GOT3 (cell line): ENCODE measurements at regions not wholly inside any gene's neighbourhood (a gene's known extent, or its start where the extent isn't known, plus 50 kb on each side); places are given as distances from the start of the nearest gene placed in this dataset.
"Not testable (repeated sequence)": the region's sequence is repeated elsewhere in the genome, so short reads cannot be mapped to it uniquely, and the experiment has no call there.

Experiments used
- DNase-seq: peaks from one replicate; lab custom pipeline; 2025; ENCODE audit warnings: mixed read lengths; lab: John Stamatoyannopoulos, UW

- no peak for DNase-seq
These were observed 118.2 kb upstream of the C7orf33 start for GRCh38 chr7:148472406-148472805.

GRCh38 chr7:148473703-148474480, 116.7 kb upstream of the C7orf33 start:
- DNase-seq: no peak

GRCh38 chr7:148474481-148475025, 116.0 kb upstream of the C7orf33 start:
- no peak for DNase-seq

GRCh38 chr7:148478551-148478950, 112.0 kb upstream of the C7orf33 start:
- DNase-seq: no peak

- DNase-seq: no peak
These were observed 110.0 kb upstream of the C7orf33 start for GRCh38 chr7:148480479-148481146.

GRCh38 chr7:148481147-148481526, 109.4 kb upstream of the C7orf33 start:
- DNase-seq: no peak

GRCh38 chr7:148481971-148482626, 108.5 kb upstream of the C7orf33 start:
- DNase-seq: no peak

GRCh38 chr7:148483515-148484308, 106.9 kb upstream of the C7orf33 start:
- no peak for DNase-seq

GRCh38 chr7:148484486-148484885, 106.1 kb upstream of the C7orf33 start:
- DNase-seq: no peak

GRCh38 chr7:148485618-148486017, 104.9 kb upstream of the C7orf33 start:
- DNase-seq: no peak

- DNase-seq: no peak
These were observed 103.6 kb upstream of the C7orf33 start for GRCh38 chr7:148486937-148487336.

GRCh38 chr7:148487912-148488311, 102.7 kb upstream of the C7orf33 start:
- DNase-seq: no peak

GRCh38 chr7:148489678-148490077, 100.9 kb upstream of the C7orf33 start:
- no peak for DNase-seq

- DNase-seq: no peak
These were observed 98.3 kb upstream of the C7orf33 start for GRCh38 chr7:148492157-148492860.

GRCh38 chr7:148495605-148496004, 95.0 kb upstream of the C7orf33 start:
- no peak for DNase-seq

GRCh38 chr7:148500978-148501377, 89.6 kb upstream of the C7orf33 start:
- DNase-seq: no peak

GRCh38 chr7:148503900-148504487, 86.6 kb upstream of the C7orf33 start:
- DNase-seq: no peak

GRCh38 chr7:148505645-148506375, 84.8 kb upstream of the C7orf33 start:
- no peak for DNase-seq

GRCh38 chr7:148507064-148507573, 83.4 kb upstream of the C7orf33 start:
- not testable (repeated sequence) for DNase-seq

GRCh38 chr7:148507787-148508186, 82.8 kb upstream of the C7orf33 start:
- no peak for DNase-seq
